Coronary artery (tissue), 2 donors: ENCODE measurements at regions not wholly inside any gene's neighbourhood (a gene's known extent, or its start where the extent isn't known, plus 50 kb on each side); places are given as distances from the start of the nearest gene placed in this dataset.

Experiments used
- DNase-seq: peaks from one replicate; pipeline ENCODE4 v3.0.0-alpha.2; 2017; ENCODE audit warnings: low spot score
- H3K27ac ChIP-seq, 2 donors: fragments of 200-600 bp; sonication (generic); one replicate each; pipeline ENCODE4 v1.5.1; 2016 to 2019
- H3K4me3 ChIP-seq: fragments of 200-600 bp; sonication (generic); 2 replicates; pipeline ENCODE4 v1.5.1; 2016; ENCODE audit warnings: mild to moderate bottlenecking, moderate library complexity
- CTCF ChIP-seq: fragments of 200-600 bp; sonication (generic); IDR thresholded peaks from one replicate; pipeline ENCODE4 v1.5.1; 2019; ENCODE audit warnings: antibody characterized with exemption

GRCh38 chr22:27594474-27595134 is 207.0 kb downstream of the MN1 start:
- Histone ChIP-seq H3K4me3 (no peak overlapping the region), H3K27ac (no peak overlapping the region)
- no peak for DNase-seq
- TF ChIP-seq CTCF, result no peak

GRCh38 chr22:27596133-27596870 is 205.3 kb downstream of the MN1 start:
- H3K27ac ChIP-seq, result no peak overlapping the region
- no peak for TF ChIP-seq CTCF
- no peak for DNase-seq

GRCh38 chr22:27597703-27598444 is 203.7 kb downstream of the MN1 start:
- no peak for TF ChIP-seq CTCF

More at GRCh38 chr22:27596133-27596870, 205.3 kb downstream of the MN1 start:
- H3K4me3 ChIP-seq, result no peak overlapping the region

GRCh38 chr22:27598792-27599191 is 202.8 kb downstream of the MN1 start:
- Histone ChIP-seq H3K4me3 (no peak overlapping the region), H3K27ac (no peak overlapping the region)
- no peak for TF ChIP-seq CTCF
- DNase-seq, result no peak

More at GRCh38 chr22:27597703-27598444, 203.7 kb downstream of the MN1 start:
- DNase-seq, result no peak
- Histone ChIP-seq H3K27ac (no peak overlapping the region), H3K4me3 (no peak overlapping the region)

- TF ChIP-seq CTCF, result no peak
- H3K27ac ChIP-seq, result peak overlapping the region in 1 of 2 donors; percentile 16
- H3K4me3 ChIP-seq, result no peak overlapping the region
- DNase-seq, result no peak
Observed at GRCh38 chr22:27601195-27601594, 200.4 kb downstream of the MN1 start.

GRCh38 chr22:27602390-27602789 is 199.2 kb downstream of the MN1 start:
- Histone ChIP-seq H3K4me3 (no peak overlapping the region), H3K27ac (no peak overlapping the region)
- no peak for DNase-seq
- no peak for TF ChIP-seq CTCF
